Ectodermal cell (in vitro differentiated cells): ENCODE measurements at regions not wholly inside any gene's neighbourhood (a gene's known extent, or its start where the extent isn't known, plus 50 kb on each side); places are given as distances from the start of the nearest gene placed in this dataset.
"Not testable (repeated sequence)": the region's sequence is repeated elsewhere in the genome, so short reads cannot be mapped to it uniquely, and the experiment has no call there.

Experiments used
- H3K27ac ChIP-seq: 2 replicates; pipeline ENCODE4 v1.7.0; 2013; ENCODE audit warnings: mild to moderate bottlenecking, low read depth, low read length; ENCODE audit not compliant: insufficient read depth, poor library complexity, severe bottlenecking
- H3K27me3 ChIP-seq: 2 replicates; pipeline ENCODE4 v1.7.0; 2013; ENCODE audit warnings: mild to moderate bottlenecking, low read length; ENCODE audit not compliant: insufficient read depth, control insufficient read depth, poor library complexity, severe bottlenecking
- H3K36me3 ChIP-seq: one replicate; pipeline ENCODE4 v1.7.0; 2013; ENCODE audit warnings: low read length; ENCODE audit not compliant: control insufficient read depth, insufficient read depth
- H3K4me1 ChIP-seq: one replicate; pipeline ENCODE4 v1.7.0; 2013; ENCODE audit warnings: low read length; ENCODE audit not compliant: control insufficient read depth, insufficient read depth
- H3K4me3 ChIP-seq: 2 replicates; pipeline ENCODE4 v1.7.0; 2013; ENCODE audit warnings: low read depth, low read length, control low read depth; ENCODE audit not compliant: insufficient read depth
- H3K9me3 ChIP-seq: 2 replicates; pipeline ENCODE4 v1.7.0; 2013; ENCODE audit warnings: mild to moderate bottlenecking, low read length, moderate library complexity; ENCODE audit not compliant: control insufficient read depth
- WGBS, 2 experiments: methylation state at CpG; one replicate each; pipeline ENCODE4 v1.1.7; 2013; ENCODE audit warnings: missing lambda C conversion rate in 2 of 2; 5-methylcytosine and 5-hydroxymethylcytosine counted together

DNA sequence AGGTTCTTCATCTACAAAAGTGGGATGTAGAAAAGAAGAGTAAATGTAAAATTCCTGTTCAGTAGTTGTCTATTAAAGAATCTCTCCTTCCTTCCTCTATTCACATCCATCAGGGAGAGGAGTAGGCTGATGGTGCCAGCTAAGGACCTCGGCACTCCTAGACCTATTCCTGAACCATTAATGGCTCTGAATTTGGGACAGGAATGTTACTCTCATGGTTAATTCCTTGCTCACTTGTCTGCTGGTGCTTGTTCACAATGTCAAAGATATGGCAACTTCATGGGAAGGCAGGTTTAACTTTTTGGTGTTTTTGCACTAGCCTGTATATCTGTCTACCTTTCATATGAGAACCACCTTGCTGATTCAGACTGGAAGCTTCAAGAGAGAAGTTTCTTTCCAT lies 206.6 kb downstream of the DAD1 start:
- no peaks in the 10 kb centered on the region for H3K27me3 ChIP-seq
- 90 to 100% methylated on average over 1 of the region's 1 CpG for WGBS, 2 experiments

GRCh38 chr14:22381766-22382165 lies 207.3 kb downstream of the DAD1 start:
- H3K27ac ChIP-seq = no peak overlapping the region
- peaks cover 5% of the 10 kb centered on the region for H3K4me1 ChIP-seq
- no peak overlapping the region for H3K4me3 ChIP-seq
- no peaks in the 10 kb centered on the region for H3K9me3 ChIP-seq
- H3K27me3 ChIP-seq = no peaks in the 10 kb centered on the region
- H3K36me3 ChIP-seq = no peaks in the 10 kb centered on the region
- WGBS, 2 experiments = 84 to 92% methylated on average over 1 to 2 of the region's 2 CpGs

More for the DNA sequence above, 206.6 kb downstream of the DAD1 start:
- no peaks in the 10 kb centered on the region for H3K36me3 ChIP-seq
- H3K27ac ChIP-seq = no peak overlapping the region
- H3K9me3 ChIP-seq = no peaks in the 10 kb centered on the region
- no peak overlapping the region for H3K4me3 ChIP-seq
- H3K4me1 ChIP-seq = peaks cover 5% of the 10 kb centered on the region

GRCh38 chr14:22381408-22381760 lies 207.6 kb downstream of the DAD1 start:
- no peak overlapping the region for H3K27ac ChIP-seq
- no peaks in the 10 kb centered on the region for H3K9me3 ChIP-seq
- no peak overlapping the region for H3K4me3 ChIP-seq
- WGBS, 2 experiments = 78 to 81% methylated on average over 3 of the region's 3 CpGs
- no peaks in the 10 kb centered on the region for H3K27me3 ChIP-seq
- H3K4me1 ChIP-seq = peaks cover 5% of the 10 kb centered on the region
- H3K36me3 ChIP-seq = no peaks in the 10 kb centered on the region

DNA sequence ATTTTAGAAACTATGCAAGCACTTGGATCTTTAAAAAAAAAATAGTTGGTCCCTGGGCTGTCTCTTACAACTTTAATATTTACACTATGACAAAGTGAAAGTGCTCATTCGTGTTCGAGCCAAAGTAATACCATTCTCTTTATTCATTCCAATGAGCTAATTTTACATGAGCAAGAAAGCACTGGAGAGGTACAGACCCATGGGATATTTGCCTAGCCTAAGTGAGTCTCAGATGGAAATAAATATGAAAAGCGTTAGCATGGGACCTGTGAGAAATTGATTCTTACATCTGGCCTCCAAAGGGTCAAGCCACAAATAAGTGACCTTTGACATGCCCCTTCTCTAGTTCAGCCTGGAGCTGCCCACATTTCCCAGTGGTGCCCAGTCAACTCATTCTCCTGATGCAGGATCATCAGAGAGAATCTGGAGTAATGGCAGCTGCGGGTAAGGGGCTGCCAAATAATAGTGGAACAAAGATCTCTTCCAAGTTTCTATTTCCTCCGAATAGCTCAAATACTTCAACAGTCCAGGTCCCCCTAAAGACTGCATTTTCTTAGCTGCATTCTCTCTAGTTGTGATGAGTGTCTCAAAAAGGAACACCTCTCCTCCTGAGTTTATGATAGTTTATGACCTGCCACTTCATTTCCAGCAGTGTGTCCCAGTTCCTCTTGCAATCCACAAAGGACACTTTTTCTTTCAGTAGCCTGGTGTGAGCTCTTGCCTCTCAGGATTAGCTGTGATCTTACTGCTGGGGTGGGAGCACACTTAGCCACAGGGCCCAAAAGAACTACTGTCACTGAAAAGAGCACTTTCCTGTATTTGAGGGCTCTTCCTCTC lies 208.2 kb downstream of the DAD1 start:
- no peaks in the 10 kb centered on the region for H3K9me3 ChIP-seq
- H3K4me1 ChIP-seq = peaks cover 5% of the 10 kb centered on the region
- H3K27ac ChIP-seq = no peak overlapping the region
- H3K27me3 ChIP-seq = no peaks in the 10 kb centered on the region
- WGBS, 2 experiments = 92 to 94% methylated on average over 5 of the region's 5 CpGs
- no peak overlapping the region for H3K4me3 ChIP-seq
- no peaks in the 10 kb centered on the region for H3K36me3 ChIP-seq

DNA sequence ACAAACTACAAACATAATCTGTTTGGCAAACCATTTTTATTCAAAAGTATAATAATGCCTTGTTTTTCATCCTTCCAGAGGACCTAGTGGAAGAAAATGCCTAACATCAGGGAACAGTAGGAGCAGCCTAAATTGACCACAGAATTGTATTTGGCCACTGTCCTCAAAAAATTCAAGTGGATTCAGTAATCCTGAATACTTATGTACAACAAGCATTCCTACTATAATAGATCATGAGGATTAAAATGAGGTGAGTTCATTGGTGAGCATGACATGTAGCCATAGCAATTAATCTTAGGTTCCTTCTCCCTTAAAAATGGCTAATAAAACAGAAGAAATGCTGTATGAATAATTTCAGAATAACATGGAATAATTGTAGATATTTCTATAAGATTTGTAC lies 209.3 kb downstream of the DAD1 start:
- H3K27ac ChIP-seq = no peak overlapping the region
- H3K4me3 ChIP-seq = no peak overlapping the region
- no peaks in the 10 kb centered on the region for H3K9me3 ChIP-seq
- no peaks in the 10 kb centered on the region for H3K27me3 ChIP-seq
- no peaks in the 10 kb centered on the region for H3K36me3 ChIP-seq
- H3K4me1 ChIP-seq = peaks cover 5% of the 10 kb centered on the region

GRCh38 chr14:22378181-22378580 lies 210.8 kb downstream of the DAD1 start:
- H3K36me3 ChIP-seq = no peaks in the 10 kb centered on the region
- H3K4me3 ChIP-seq = no peak overlapping the region
- peaks cover 5% of the 10 kb centered on the region for H3K4me1 ChIP-seq
- no peaks in the 10 kb centered on the region for H3K27me3 ChIP-seq
- no peaks in the 10 kb centered on the region for H3K9me3 ChIP-seq
- WGBS, 2 experiments = 89 to 92% methylated on average over 1 to 2 of the region's 2 CpGs
- no peak overlapping the region for H3K27ac ChIP-seq

DNA sequence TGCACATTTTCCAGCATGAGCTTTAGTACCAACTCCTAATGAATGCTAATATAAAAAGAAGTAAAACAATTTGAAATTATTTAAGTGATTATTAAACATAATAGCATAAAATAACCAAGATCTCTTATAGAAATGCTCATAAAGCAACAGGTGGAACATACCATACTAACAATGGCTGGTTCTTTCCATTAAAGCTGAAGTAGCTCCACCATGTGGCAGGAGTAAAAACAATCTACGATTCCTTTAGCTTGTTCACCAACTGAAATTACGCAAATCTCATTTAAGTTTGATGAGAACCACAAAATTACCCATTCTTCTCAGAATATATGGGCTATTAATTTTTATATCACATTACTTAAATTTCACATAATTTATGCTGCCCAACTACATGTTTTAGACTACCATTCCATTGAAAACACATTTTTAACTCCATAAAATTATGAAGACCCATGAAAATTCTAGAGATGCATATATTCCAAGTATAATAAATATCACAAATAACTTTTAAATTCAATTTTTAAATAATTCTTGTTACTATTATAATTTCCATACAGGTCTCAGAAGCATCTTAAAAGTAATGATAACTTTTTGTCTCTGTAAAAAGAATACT lies 213.6 kb downstream of the DAD1 start:
- H3K36me3 ChIP-seq = no peaks in the 10 kb centered on the region
- 17 to 20% methylated on average over 1 to 2 of the region's 2 CpGs for WGBS, 2 experiments
- no peak overlapping the region for H3K4me3 ChIP-seq

DNA sequence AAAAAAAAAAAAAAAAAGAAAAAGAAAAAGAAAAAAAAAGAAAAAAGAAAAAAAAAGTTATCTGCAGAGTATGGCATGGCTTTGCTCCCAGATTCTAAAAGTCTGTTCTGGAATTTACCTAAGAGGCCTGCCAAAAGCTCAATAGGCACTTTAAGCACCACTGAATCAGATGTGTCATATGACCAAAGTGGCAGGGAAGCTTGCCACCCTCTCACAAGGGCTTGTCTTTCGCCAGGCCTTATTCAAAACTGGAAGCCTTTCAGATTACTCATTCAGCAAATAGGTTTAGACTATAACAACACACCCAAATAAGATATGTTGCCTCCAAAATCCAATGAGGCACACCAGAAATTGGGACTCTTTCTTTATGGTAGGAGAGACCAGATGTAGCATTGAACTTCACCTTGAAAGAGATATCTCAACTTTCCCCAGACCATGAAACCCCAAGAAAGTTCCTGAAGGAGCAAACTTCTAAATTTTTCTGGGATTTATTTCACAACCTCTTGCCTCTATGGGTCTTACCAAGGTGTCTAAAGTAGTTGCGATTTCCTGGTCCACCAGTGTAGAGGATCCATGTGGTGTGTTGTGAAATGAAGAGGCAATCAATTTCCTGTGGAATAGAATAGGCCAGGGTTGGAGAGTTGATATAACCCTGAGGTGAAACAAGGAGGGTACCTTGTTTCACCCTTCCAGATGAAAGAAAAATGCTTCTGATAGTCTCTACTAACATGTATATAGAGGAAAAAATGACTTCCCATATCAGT lies 218.8 kb downstream of the DAD1 start:
- H3K36me3 ChIP-seq = no peaks in the 10 kb centered on the region
- no peak overlapping the region for H3K4me3 ChIP-seq
- H3K4me1 ChIP-seq = no peaks in the 10 kb centered on the region
- WGBS, 2 experiments = 92 to 97% methylated on average over 2 of the region's 2 CpGs
- H3K27me3 ChIP-seq = no peaks in the 10 kb centered on the region
- H3K27ac ChIP-seq = no peak overlapping the region
- no peaks in the 10 kb centered on the region for H3K9me3 ChIP-seq

More for the DNA sequence above, 213.6 kb downstream of the DAD1 start:
- H3K27me3 ChIP-seq = no peaks in the 10 kb centered on the region
- H3K27ac ChIP-seq = no peak overlapping the region
- no peaks in the 10 kb centered on the region for H3K4me1 ChIP-seq
- no peaks in the 10 kb centered on the region for H3K9me3 ChIP-seq

GRCh38 chr14:22358726-22359125 lies 230.3 kb downstream of the DAD1 start:
- no peaks in the 10 kb centered on the region for H3K4me1 ChIP-seq
- no peak overlapping the region for H3K4me3 ChIP-seq
- H3K36me3 ChIP-seq = no peaks in the 10 kb centered on the region
- no peaks in the 10 kb centered on the region for H3K27me3 ChIP-seq
- no peak overlapping the region for H3K27ac ChIP-seq
- no peaks in the 10 kb centered on the region for H3K9me3 ChIP-seq

DNA sequence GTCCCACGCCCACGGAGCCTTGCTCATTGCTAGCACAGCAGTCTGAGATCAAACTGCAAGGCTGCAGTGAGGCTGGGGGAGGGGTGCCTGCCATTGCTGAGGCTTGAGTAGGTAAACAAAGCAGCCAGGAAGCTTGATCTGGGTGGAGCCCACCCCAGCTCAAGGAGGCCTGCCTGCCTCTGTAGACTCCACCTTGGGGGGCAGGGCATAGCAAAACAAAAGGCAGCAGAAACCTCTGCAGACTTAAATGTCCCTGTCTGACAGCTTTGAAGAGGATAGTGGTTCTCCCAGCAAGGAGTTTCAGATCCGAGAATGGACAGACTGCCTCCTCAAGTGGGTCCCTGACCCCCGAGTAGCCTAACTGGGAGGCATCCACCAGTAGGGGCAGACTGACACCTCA lies 239.7 kb downstream of the DAD1 start:
- H3K27ac ChIP-seq, H3K27me3 ChIP-seq, H3K36me3 ChIP-seq, H3K4me3 ChIP-seq, H3K4me1 ChIP-seq, H3K9me3 ChIP-seq: not testable (repeated sequence)
- WGBS, 2 experiments = 85 to 90% methylated on average over 4 of the region's 4 CpGs
